Stimulated activated CD4-positive, alpha-beta T cell treated with anti-CD3 and anti-CD28 coated beads, Interleukin-15, amount 100 ng/mL, for 1 hour (primary cell): ENCODE measurements at regions not wholly inside any gene's neighbourhood (a gene's known extent, or its start where the extent isn't known, plus 50 kb on each side); places are given as distances from the start of the nearest gene placed in this dataset.

Source experiments
- DNase-seq, 2 donors: peaks; one replicate each; pipeline ENCODE4 v3.0.0-alpha.2; 2020; ENCODE audit warnings: low read depth in 1 of 2, low spot score in 1 of 2

DNA sequence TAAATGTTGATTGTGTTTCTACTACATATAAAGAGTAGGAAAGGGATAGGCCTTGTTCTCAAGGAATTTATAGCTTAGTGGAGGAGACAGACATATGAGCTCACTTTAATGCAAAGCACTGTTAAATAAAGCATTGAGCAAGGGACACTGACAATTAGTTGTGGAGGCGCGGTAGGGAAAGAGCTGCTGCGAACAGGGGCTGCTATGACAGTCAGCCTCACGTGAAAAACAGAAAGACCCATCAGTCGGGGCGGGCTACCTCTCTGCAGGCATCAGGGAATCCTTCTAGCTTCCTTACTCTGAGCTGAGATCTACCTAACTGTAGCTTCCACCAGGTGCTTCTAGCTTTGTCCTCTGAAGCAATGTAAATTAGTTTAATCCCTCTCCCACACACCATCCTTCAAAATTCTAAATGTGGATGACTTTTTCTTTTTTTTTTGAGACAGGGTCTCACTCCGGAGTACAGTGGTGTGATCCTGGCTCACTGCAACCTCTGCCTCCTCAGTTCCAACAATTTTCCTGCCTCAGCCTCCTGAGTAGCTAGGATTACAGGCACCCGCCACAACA is 129.9 kb upstream of the ZFHX3 start:
- DNase-seq, result no peak

DNA sequence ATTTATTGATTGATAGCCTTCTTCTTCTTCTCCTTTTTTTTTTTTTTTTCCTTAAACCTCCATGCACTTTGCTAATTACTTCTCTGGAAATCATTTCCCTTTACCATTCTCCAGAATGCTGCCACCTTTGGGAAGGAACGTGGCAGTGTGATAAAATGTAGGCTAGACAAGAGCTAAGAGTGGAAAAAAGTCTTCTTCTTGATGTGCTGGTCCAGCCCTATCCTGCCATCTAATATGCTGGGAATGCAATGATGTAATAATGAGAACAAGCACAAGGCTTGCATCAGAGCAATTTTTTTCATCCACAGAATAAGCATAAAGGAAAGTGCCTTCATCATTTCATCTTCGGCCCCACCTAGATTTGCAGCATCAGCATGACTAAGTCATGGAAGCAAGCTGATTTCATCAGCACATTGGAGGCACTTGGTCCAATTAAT is 128.7 kb upstream of the ZFHX3 start:
- no peak for DNase-seq

DNA sequence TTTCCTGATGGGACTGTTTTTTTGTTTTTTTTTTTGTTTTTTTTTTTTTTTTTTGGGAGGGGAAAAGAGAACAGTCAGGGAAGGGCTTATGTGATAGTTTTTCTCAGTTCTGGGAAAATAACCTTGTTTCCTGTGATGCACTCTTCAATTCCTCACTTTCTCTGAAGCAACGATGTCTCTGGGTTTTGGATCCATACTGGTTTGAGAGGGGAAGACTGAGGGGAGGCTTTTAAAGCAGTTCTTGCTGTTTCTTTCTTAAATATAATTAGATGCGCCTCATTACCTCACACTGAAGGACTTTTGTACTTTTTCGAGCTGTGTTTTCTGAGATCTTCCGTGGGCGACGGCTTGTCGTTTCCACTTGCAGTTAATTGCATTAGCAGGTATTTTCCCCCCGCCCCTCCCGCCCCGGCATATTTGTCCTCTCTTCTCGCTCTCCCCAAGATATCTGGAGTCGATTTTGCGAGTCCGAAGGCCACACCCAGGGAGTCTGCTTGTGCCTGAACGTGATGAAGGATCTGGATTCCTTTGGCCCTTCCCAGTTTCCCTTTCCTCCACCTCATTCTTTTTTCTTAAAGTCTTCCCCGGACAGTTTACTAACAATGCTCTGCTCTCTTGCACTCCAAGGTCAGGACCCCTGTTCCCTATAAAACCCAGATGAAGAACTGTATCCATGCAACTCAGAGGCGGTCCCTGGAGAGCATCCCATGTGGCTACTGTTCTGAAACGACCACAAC is 125.2 kb upstream of the ZFHX3 start:
- DNase-seq, result no peak

DNA sequence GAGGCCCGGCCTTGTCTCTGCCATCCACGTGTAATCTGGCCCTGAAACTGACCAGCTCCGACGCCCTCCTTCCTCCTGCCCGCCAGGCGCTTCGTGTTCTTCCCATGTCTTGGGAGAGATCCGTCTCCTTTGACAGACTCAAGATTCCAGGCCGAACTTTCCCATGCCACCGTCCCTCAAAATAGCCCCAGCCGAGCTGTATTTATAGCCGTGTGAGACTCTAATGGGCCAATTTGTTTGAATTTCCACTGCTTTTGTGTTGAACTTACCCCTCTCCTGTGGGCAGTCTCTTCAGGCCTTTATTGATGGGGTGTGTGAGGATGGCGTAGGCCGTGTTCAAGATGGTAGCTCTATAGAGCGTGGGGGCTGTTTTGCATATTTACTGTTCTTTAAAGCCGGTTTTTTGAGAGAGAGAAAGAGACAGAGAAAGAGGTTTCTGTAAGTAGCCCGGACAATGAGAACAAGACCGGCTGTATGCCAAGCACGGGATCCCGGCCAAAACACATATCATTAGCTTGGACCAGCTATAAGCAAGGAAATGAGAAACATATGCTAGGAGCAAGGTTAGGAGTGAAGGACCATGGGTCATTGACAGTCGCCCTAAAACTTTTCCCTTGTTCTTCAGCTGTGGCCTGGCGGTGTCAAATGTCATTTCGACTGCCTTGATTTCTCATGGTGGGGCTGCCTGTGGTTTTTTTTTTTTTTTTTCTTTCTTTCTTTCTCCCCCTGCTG is 124.5 kb upstream of the ZFHX3 start:
- DNase-seq, result no peak

DNA sequence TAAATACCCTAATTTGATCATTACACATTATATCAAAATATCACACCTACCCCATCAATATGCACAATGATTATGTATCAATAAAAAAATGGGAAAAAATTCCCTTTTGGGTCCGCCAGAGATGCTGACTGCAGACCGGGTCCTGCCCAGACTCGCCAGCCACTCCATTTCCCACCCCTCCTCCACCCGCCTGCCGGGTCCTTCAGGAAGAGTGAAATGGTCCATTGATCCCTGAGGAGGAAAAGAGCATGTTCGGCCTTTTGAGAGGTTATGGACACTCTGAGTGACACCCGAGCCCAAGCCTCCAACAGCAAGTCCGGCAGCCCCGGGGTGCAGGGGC is 123.9 kb upstream of the ZFHX3 start:
- no peak for DNase-seq

DNA sequence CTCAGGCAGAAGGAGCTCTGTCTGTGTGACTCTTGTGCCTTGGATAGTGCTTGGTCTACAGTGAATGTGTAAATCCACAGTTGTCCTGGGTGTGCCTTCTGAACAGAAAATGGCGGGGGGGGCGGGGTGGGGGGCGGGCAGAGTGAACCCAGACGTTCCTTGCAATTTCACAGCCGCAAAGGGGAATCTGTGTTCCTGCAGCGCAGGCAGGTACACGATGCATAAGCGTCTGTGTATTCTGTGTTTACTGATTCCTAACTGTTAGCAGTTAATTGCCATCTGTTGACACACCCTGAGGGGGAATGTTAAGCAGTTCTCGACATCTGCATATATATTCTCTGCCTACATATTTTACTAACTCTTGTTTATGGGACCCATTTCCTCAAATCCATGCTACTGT is 123.5 kb upstream of the ZFHX3 start:
- DNase-seq, result no peak

DNA sequence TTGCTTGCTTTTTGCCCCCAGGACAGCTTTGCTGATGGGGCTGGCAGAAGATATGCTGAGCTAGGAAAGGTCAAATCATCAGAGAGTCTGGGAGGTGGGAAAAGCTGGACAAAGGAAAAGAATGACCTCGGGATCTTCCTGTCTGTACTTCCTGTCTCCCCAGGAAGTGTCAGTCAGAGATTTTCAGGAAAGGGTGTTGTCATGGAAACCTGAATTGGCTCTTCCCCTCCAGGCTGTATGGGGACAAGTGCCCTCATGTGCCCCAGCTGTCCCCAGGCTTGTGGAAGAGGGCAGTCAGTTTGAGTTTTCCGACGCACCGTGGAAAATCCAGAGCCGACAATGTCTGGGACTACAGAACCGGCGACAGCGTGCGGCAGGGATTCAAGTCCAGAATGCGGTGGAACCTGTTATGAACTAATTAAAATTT is 122.7 kb upstream of the ZFHX3 start:
- DNase-seq, result no peak

DNA sequence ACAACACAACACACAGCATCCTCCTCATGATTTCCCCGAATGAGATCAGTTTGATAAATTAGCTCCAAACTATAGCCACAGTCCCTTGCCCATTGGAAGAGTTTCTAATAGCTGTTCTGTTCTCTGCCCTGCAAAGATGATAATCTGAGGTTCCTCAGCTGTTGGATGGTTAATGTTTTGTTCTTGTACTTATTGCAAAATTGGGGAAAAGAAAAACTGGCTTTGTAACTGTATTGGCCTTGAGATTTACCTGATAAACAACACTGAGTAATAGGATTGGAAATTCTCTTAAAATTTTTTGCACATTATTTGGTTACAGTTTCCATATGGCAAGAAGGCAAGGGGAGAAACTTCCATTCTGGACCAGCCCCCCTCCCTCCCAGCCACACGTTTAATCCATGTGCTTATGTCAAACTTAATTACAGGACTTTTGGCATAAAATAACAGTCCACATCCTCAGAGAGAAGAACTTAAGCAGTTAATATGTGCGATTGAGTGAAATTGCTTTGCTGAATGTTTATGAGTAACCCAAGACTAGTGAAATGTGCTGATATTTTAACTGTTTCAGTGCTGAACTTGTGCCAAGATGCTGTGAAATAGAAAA is 119.1 kb upstream of the ZFHX3 start:
- no peak for DNase-seq

DNA sequence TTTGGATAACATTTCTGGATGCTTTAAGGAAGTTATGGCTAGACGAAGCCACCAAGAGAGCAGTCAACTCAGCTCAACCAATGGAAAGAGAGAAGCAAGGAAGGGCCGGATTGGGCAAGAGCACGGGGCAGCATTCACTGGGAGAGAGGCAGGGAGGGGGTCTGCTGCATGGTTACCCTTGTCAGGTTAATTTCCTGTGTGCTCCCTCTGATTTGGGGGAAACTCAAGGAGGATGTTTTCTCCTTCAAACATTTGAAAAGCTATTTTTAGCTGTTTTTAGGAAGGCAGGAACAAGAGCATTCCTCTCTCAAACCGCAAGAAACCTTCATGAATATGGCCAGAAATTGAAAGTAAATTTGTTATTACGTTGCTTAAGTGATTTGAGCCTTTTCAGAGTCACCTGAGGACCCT is 118.5 kb upstream of the ZFHX3 start:
- DNase-seq, result no peak

DNA sequence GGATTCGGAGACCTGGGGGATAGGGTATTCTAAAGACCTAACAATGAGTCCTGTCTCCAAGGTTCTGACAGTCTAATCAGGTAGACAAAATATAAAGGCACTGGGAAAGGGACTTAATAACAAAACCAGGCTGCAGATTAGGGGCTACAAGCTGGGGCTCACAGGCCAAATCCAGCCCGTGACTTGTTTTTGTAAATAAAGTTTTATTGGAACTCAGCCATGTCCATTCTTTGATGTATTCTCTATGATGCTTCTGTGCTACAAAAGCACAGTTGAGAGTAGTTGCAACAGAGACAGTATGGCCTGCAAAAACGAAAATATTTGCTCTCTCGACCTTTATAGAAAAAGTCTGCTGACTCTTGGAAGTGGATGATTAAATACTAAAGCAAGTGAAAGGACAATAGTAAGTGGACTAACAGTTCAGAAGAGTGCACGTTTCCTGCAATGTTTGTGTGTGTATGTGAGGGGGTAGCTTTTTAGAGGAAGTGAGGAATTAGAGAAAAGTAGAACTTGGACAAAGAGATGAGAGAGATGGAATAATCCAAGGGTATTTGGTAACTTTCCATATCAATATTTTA is 115.4 kb upstream of the ZFHX3 start:
- no peak for DNase-seq

DNA sequence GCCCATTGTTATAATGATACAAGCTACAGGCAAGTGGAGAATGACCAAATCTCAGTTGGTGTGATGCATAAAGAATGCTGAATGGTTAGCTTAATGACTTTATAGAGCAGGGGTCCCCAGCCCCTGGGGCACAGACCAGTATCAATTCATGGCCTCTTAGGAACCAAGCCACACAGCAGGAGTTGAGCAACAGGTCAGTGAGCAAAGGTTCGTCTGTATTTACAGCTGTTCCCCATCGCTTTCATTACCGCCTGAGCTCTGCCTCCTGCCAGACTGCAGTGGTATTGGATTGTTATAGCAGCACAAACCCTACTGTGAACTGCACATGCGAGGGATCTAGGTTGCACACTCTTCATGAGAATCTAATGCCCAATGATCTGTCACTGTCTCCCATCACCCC is 114.0 kb upstream of the ZFHX3 start:
- DNase-seq, result no peak

DNA sequence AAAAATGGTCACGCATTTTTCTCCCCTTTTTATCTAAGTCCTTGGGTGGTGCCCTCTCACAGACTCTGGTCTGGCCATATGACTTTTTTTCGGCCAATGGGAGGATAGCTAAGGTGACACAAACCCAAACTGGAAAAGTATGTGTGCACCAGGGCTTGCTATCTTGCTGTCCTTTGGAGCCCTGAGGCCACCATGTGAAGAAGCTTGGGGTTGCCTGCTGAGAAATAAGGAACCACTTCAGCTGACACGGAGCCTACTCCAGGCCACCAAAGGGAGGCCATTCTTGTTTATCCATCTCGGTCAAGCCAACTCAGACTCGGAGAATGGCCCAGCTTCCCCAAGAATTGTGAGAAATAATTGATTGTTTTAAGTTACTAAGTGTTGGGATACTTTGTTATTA is 111.4 kb upstream of the ZFHX3 start:
- DNase-seq, result no peak

DNA sequence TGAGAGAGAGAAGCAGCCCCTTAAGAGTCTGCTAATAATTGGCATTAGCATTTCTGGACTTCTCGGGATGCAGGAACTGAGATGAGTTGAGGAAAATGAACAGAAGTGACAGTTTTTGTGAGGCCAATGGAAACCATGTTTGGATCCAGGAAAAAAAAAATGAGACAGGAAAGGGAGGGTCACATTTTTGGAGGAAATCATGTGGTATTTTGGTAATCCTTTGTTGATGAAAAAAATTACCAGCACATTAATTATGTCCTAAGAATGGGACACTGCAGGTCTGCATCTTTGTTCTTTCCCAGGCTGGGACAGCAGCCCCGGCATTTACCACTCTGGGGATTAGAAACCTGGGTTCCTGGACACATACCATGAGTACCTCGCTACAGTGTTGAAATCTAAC is 109.9 kb upstream of the ZFHX3 start:
- no peak for DNase-seq

DNA sequence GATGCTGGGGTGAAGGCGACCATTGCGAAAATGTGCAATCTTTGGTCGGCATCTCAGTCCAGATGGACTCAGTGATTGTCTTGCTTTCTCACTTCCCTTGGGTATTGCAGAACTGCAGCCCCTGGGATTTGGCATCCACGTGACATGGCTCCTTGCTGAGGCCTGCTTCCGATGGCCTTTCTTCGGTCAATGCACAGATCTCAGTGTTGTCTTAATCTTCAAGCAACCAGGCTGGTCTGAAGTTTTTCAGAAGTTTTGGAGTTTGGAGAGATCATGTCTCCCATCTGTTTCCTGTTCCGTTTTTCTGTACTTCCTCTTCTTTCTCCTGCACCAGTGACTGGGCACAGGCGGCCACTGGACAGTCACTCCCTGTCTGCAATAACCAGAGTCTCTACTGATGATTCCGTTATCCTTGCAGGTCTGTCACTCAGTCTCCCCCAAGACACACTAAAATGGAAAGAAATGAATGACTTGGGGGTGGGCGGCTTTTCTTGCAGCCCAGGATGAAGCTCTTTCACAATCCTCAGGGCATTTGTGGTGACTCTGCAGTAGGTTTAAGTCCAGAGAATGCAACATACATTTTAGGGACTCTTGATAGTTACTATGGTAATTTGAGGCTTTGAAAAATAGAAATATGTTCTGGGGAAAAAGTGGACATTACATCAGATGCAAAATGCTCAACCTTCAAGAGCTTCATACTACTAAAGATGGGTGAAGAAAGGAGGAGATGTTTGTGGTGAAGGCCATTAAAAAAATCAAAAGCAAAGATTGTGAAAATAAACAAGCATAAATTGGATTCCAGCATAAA is 106.3 kb upstream of the ZFHX3 start:
- DNase-seq, result no peak

DNA sequence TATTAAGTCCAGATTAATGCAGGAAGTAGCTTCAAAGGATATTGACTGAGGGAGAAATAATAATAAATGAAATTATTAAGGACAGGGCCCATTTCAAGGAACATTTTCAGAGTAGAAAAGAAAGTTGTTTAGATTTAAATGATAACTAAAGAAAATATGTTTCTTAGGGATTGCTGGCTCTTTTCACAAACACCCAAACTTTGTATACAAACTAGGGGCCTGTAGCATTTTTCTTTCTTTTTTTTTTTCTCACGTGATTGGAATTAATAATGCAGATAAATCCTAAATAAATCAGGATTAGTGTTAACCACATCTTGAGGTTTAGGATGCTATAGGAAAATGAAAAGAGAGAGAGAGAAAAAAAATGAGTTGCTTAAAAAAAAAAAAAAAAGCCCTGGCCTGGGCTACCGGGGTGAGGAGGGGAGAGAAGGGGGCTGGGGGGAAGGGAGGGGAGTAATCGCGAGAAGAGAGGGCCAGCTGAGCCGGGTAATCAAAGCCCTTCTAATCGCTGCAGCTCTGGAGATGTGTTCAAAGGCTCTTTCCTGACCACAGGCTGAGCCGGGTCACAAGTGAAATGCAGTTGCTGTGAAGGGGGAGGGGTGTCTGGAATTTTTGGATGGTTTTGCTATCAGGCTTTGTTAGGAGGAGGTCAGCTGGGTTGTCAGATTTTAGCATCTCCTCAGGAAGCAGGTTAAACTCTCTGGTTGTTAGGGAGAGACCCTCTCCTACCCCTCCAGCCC is 104.6 kb upstream of the ZFHX3 start:
- no peak for DNase-seq

DNA sequence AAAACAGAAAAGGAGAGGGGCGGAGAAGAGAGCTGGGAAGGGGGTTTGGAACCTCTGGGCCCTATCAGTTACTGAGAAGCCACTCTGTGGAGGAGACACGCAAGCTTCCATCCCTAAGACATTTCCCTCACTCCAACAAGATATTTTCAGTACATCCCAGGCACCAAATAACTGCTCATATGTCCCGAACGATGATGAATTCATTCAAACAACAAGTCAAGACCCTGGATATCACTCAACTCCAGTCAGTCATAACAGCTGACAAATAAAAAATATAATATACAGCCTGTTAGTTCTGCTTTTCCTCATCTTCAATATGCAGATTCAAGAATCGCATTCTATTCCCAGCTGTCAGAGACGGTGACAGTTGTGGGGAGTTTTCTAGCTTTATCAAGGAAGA is 104.0 kb upstream of the ZFHX3 start:
- no peak for DNase-seq

DNA sequence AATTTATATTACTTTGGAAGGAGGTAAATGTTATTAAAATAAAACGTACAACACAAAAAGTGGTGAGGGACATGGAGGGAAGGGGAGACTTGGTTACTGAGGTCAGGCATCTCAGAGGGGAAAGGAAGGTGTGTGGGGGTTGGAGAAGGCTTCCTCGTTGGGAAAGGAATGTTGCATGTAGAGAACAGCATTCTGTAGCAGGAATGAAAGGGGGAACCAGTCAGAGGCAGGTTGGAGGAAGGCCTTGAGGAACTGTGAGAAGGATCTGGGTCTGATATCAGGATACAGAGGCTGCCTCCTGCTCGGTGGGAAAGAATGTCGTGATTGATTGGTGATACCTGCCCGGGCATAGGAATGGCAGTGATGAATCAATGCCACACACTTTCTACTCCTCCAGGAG is 103.3 kb upstream of the ZFHX3 start:
- no peak for DNase-seq

DNA sequence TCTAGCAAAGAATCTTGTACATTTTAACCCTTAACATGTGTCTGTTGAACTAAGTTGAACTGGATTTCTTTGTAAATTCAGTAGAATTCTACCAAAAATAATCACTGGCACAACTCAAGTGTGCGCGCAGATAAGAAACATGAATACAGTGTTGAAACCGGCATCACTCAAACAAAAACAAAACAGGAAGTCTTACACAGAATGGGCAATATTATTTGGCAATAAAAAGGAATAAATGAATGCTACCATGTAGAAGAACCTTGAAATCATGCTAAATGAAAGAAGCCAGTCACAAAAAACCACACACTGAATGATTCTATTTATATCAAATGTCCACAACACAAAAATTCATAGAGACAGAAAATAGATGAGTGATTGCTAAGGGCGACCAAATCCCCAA is 102.9 kb upstream of the ZFHX3 start:
- no peak for DNase-seq

DNA sequence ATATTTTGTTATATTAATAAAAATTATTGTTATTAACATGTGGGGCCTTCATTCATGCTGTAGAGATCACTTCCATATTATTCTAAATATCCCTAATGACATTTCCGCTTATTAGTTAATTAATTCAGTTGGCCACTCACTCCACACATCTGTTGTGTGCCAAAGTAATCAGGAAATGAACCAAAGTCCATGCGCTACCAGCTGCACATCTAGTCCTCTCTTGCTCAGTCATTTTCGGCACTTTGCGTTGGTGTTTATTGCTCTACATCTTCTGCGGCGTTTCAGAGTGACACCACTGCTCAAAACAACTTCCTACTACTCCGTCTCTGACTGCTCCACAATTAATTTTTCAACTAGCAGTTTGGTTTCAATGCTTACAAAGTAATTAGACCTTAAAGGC is 101.4 kb upstream of the ZFHX3 start:
- DNase-seq, result no peak

DNA sequence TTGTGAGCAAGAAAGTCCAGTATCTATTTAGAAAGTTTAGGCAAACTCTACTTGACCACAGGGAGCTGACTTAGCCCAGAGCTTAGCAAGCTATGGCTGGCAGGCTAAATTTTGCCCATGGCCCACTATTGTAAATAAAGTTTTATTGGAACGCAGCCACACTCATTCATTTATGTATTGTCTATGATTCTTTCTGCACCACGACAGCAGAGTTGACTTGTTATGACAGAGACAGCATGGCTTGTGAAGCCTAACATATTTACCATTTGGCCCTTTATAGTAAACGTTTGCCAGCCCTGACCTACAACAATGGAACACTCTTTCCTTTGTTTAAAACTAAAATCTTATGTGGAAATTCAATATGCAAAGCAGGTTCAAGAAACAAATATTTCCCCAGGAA is 100.0 kb upstream of the ZFHX3 start:
- DNase-seq, result no peak
